DND-41 (cell line): ENCODE measurements at regions not wholly inside any gene's neighbourhood (a gene's known extent, or its start where the extent isn't known, plus 50 kb on each side); places are given as distances from the start of the nearest gene placed in this dataset.
"Not testable (repeated sequence)": the region's sequence is repeated elsewhere in the genome, so short reads cannot be mapped to it uniquely, and the experiment has no call there.

Experiments used
- EZH2 ChIP-seq: IDR thresholded peaks from 3 replicates; pipeline ENCODE4 v1.6.1; 2012; ENCODE audit warnings: borderline replicate concordance, low read depth, mild to moderate bottlenecking, moderate library complexity, low read length, inconsistent platforms; ENCODE audit not compliant: severe bottlenecking
- TF ChIP-seq, protein P1 (sequence below): IDR thresholded peaks from 2 replicates; pipeline ENCODE4 v1.5.1; 2012; ENCODE audit warnings: borderline replicate concordance, low read length, moderate library complexity, mild to moderate bottlenecking; ENCODE audit not compliant: poor library complexity, severe bottlenecking; ENCODE audit errors: extremely low read depth

GRCh38 chr14:105697414-105697813 lies 171.0 kb downstream of the TMEM121 start:
- TF ChIP-seq, protein P1, sequence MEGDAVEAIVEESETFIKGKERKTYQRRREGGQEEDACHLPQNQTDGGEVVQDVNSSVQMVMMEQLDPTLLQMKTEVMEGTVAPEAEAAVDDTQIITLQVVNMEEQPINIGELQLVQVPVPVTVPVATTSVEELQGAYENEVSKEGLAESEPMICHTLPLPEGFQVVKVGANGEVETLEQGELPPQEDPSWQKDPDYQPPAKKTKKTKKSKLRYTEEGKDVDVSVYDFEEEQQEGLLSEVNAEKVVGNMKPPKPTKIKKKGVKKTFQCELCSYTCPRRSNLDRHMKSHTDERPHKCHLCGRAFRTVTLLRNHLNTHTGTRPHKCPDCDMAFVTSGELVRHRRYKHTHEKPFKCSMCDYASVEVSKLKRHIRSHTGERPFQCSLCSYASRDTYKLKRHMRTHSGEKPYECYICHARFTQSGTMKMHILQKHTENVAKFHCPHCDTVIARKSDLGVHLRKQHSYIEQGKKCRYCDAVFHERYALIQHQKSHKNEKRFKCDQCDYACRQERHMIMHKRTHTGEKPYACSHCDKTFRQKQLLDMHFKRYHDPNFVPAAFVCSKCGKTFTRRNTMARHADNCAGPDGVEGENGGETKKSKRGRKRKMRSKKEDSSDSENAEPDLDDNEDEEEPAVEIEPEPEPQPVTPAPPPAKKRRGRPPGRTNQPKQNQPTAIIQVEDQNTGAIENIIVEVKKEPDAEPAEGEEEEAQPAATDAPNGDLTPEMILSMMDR, result not testable (repeated sequence)
- not testable (repeated sequence) for TF ChIP-seq EZH2
